ENCODE measurements at regions not wholly inside any gene's neighbourhood (a gene's known extent, or its start where the extent isn't known, plus 50 kb on each side); places are given as distances from the start of the nearest gene placed in this dataset.

- TF ChIP-seq EZH2 (IDR thresholded peaks at IDR 0.05; ENCODE audit: borderline replicate concordance), result no peak
- TF ChIP-seq CTCF (IDR thresholded peaks at IDR 0.05; ENCODE audit: poor library complexity), result no peak
- TF ChIP-seq EZH2phosphoT487 (IDR thresholded peaks at IDR 0.05; ENCODE audit: low read depth, severe bottlenecking, unreplicated experiment), result no peak
Measured at GRCh38 chr10:10368951-10369576, 648.6 kb upstream of the CELF2 start.
